HepG2 (cell line): ENCODE measurements at regions not wholly inside any gene's neighbourhood (a gene's known extent, or its start where the extent isn't known, plus 50 kb on each side); places are given as distances from the start of the nearest gene placed in this dataset.
A peak's percentile ranks its signal among the peaks of the same experiment; 100 is the strongest.

Source experiments
- ATAC-seq: fragments of 200-7000 bp; cut with Tn5 transposase; 3 replicates; pipeline ENCODE4 v1.9.1; 2020; ENCODE audit warnings: mild to moderate bottlenecking, moderate library complexity
- BruUV-seq: library from RNA; stranded (reverse); fragments of 400-500 nt; replicated peaks from 2 replicates; lab custom pipeline; 2021; lab: Mats Ljungman, UMichigan
- CTCF ChIA-PET: fragments of 300-600 bp; formaldehyde crosslinking; extraction: SDS; loops from one replicate; lab custom pipeline; 2021; ENCODE audit warnings: low total read pairs, inconsistent platforms, low intra/inter-chr PET ratio; lab: Yijun Ruan, JAX
- POLR2A ChIA-PET: fragments of 350-600 bp; sonication (Branson Sonifier 250); formaldehyde crosslinking; loops from one replicate; lab custom pipeline; 2020; ENCODE audit warnings: antibody characterized with exemption, inconsistent platforms; lab: Yijun Ruan, JAX
- DNase-seq: peaks from one replicate; pipeline ENCODE4 v3.0.0-alpha.2; 2015; ENCODE audit warnings: low spot score
- FAIRE-seq: peaks from 3 replicates; lab custom pipeline; 2011; peaks lifted over from hg19 to GRCh38; lab: Jason Lieb, UNC
- H2AFZ ChIP-seq: one replicate; pipeline ENCODE4 v1.6.1; 2011; ENCODE audit warnings: low read length, inconsistent platforms
- H3K27ac ChIP-seq: fragments of 300-600 bp; 3 replicates; pipeline ENCODE4 v1.8.0; 2011; ENCODE audit warnings: mixed run types, mild to moderate bottlenecking, mixed read lengths, low read length, inconsistent platforms; ENCODE audit not compliant: insufficient read depth; ENCODE audit errors: extremely low read length
- H3K27me3 ChIP-seq, 2 experiments: fragments of 200-600 bp in 1 of 2; 2 replicates in 1 of 2; 3 replicates in 1 of 2; pipeline versions ENCODE4 v1.6.0 to v1.8.0; 2011; ENCODE audit warnings: low read length in 2 of 2, mild to moderate bottlenecking in 2 of 2, moderate library complexity in 2 of 2, inconsistent platforms in 1 of 2; ENCODE audit not compliant: insufficient read depth in 2 of 2, control insufficient read depth in 1 of 2
- H3K36me3 ChIP-seq, 2 experiments: fragments of 200-600 bp in 1 of 2; replicated peaks in 1 of 2; 2 replicates in 1 of 2; 3 replicates in 1 of 2; pipeline versions ENCODE4 v1.5.1 to v1.8.0; 2011; ENCODE audit warnings: low read length in 2 of 2, inconsistent platforms in 1 of 2; ENCODE audit not compliant: insufficient read depth in 2 of 2, control insufficient read depth in 1 of 2
- H3K4me1 ChIP-seq: 2 replicates; pipeline ENCODE4 v1.5.1; 2012; ENCODE audit warnings: low read length, inconsistent platforms; ENCODE audit not compliant: insufficient read depth
- H3K4me2 ChIP-seq: 2 replicates; pipeline ENCODE4 v1.6.0; 2011; ENCODE audit warnings: low read depth, low read length, inconsistent platforms
- H3K4me3 ChIP-seq, 3 experiments: fragments of 200-600 bp in 1 of 3; sonication (generic), shearing (Covaris generic) in 1 of 3; replicated peaks in 1 of 3; 2 replicates each; pipeline ENCODE4 v1.5.1; 2011 to 2016; ENCODE audit warnings: low read length in 3 of 3, inconsistent platforms in 2 of 3, low read depth in 2 of 3, mild to moderate bottlenecking in 2 of 3, control low read depth in 1 of 3, mixed read lengths in 1 of 3; ENCODE audit not compliant: insufficient read depth in 1 of 3
- H3K79me2 ChIP-seq: one replicate; pipeline ENCODE4 v1.6.1; 2011; ENCODE audit warnings: low read length, inconsistent platforms; ENCODE audit not compliant: insufficient read depth
- H3K9ac ChIP-seq: 2 replicates; pipeline ENCODE4 v1.6.0; 2011; ENCODE audit warnings: mild to moderate bottlenecking, low read depth, low read length, inconsistent platforms; ENCODE audit not compliant: insufficient read depth
- H3K9me3 ChIP-seq: 2 replicates; pipeline ENCODE4 v1.5.1; 2012; ENCODE audit warnings: mild to moderate bottlenecking, low read length
- H4K20me1 ChIP-seq: 2 replicates; pipeline ENCODE4 v1.6.0; 2011; ENCODE audit warnings: inconsistent platforms, mild to moderate bottlenecking, low read length, moderate library complexity; ENCODE audit not compliant: insufficient read depth
- FOXO1 ChIP-seq: sonication (generic); formaldehyde crosslinking; IDR thresholded peaks from 2 replicates; pipeline ENCODE4 v1.4.0; 2020; ENCODE audit warnings: missing genetic modification reagents
- GTF2F1 ChIP-seq: fragments of 150-350 bp; IDR thresholded peaks from 2 replicates; pipeline ENCODE4 v1.6.1; 2014; ENCODE audit warnings: low read length
- SP140L ChIP-seq: sonication (generic); formaldehyde crosslinking; IDR thresholded peaks from 2 replicates; pipeline ENCODE4 v1.4.0; 2020; ENCODE audit warnings: missing genetic modification reagents, borderline replicate concordance
- STAG1 ChIP-seq: sonication (generic); formaldehyde crosslinking; IDR thresholded peaks from 2 replicates; pipeline ENCODE4 v1.4.0; 2020; ENCODE audit warnings: missing genetic modification reagents
- ZFAT ChIP-seq: sonication (generic); formaldehyde crosslinking; conservative IDR thresholded peaks from 2 replicates; pipeline ENCODE4 v1.8.1; 2023; ENCODE audit warnings: missing genetic modification reagents, inconsistent platforms
- ZNF138 ChIP-seq: sonication (generic); formaldehyde crosslinking; IDR thresholded peaks from 2 replicates; pipeline ENCODE4 v1.5.0; 2020; ENCODE audit warnings: mild to moderate bottlenecking, low read depth, missing genetic modification reagents
- ZNF224 ChIP-seq: sonication (generic); formaldehyde crosslinking; IDR thresholded peaks from 2 replicates; pipeline ENCODE4 v1.5.0; 2020; ENCODE audit warnings: mild to moderate bottlenecking, missing genetic modification reagents
- ZNF605 ChIP-seq: sonication (generic); formaldehyde crosslinking; IDR thresholded peaks from 2 replicates; pipeline ENCODE4 v1.8.0; 2022; ENCODE audit warnings: mild to moderate bottlenecking, missing genetic modification reagents
- WGBS: methylation state at CpG from one replicate; pipeline ENCODE4 v1.1.6; 2017; ENCODE audit warnings: low lambda C conversion rate; 5-methylcytosine and 5-hydroxymethylcytosine counted together
- in situ Hi-C: cut with HindIII; loops from 2 replicates; pipeline ENCODE4 v1.10.0; 2017; ENCODE audit warnings: low pct_unique_long_range_greater_than_20kb; ENCODE audit not compliant: extremely low pct_ligation_motif_present
- intact Hi-C: fragments of 100-400 bp; cut with micrococcal nuclease; formaldehyde crosslinking; loops from one replicate; pipeline ENCODE4 v1.10.0; 2022; ENCODE audit not compliant: unreplicated experiment
- TF ChIP-seq, protein P1 (sequence below): sonication (generic); formaldehyde crosslinking; IDR thresholded peaks from 2 replicates; pipeline ENCODE4 v1.5.0; 2020; ENCODE audit warnings: mild to moderate bottlenecking, missing genetic modification reagents, moderate library complexity
- TF ChIP-seq, protein P2 (sequence below): sonication (generic); formaldehyde crosslinking; IDR thresholded peaks from 2 replicates; pipeline ENCODE4 v1.5.0; 2020; ENCODE audit warnings: mild to moderate bottlenecking, missing genetic modification reagents

DNA sequence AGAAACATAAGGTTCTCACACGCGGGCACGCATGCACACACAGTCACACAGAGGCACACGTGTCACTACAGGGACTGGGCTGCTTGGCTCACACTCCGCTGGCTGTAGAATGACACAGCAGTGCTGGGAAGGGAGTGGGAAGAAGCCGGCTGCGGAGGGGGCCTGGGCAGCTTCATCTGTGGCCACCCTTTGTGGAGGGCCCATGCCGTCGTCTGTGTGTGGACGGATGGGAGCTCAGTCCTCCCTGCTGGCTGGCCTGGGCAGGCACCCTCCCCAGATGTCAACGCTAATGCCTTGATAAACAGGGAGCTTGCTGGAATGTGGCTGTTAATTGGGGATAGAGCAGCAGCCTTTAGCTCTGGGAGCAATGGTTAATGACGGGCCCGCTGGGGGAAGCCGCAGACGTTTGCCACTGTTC is 621.1 kb downstream of the BCOR start (continued):
- TF ChIP-seq ZNF138 (CRISPR knock-in tag) (no peak), ZFAT (CRISPR knock-in tag) (no peak), GTF2F1 (no peak), ZNF605 (CRISPR knock-in tag) (no peak), FOXO1 (no peak)
- TF ChIP-seq, all 625 proteins: peak for 0

DNA sequence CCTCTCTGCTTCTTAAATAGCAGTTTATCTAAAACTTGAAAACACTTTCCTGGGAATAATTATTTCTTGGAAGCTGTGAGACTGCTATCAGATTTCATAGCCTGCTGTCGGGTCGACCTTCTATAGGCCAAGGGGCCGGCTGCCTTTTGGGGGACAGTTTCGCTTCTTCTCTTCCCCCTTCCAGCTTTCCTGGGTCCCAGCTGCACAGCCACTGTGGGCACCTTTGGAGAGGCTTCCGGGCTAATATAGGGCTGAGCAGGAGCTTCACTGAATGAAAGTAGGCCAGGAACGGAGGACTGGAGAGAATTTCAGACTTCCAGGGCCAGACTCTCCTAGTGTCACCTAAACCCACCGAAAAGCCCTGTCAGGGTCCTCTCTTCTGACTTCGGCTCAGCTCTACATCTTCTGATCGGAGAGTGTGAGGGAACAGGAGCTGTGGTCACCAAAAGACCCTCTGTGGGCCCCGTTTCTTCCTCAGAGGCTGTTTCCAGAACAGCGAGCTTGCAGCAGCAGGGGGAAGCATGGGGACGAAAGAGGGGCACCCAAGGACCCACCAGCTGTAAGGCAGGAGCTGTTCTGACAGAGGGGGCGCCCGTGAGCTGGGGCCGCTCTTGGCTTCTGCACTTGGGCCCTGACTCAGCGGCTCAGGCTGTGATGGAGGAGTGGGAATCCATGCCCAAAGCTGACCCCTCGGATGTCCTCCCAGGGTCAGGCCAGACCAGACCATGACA is 620.6 kb downstream of the BCOR start:
- WGBS = 77% methylated on average over 7 of the region's 17 CpGs
- Histone ChIP-seq H2AFZ (no peak overlapping the region), H3K36me3 (no peaks in the 10 kb centered on the region), H3K9ac (no peak overlapping the region), H3K79me2 (no peaks in the 10 kb centered on the region), H3K27ac (no peak overlapping the region), H3K9me3 (no peaks in the 10 kb centered on the region), H3K4me3 (no peak overlapping the region), H3K4me2 (no peak overlapping the region), H3K27me3 (no peaks in the 10 kb centered on the region), H3K4me1 (no peaks in the 10 kb centered on the region), H4K20me1 (no peaks in the 10 kb centered on the region)
- TF ChIP-seq, protein P1, sequence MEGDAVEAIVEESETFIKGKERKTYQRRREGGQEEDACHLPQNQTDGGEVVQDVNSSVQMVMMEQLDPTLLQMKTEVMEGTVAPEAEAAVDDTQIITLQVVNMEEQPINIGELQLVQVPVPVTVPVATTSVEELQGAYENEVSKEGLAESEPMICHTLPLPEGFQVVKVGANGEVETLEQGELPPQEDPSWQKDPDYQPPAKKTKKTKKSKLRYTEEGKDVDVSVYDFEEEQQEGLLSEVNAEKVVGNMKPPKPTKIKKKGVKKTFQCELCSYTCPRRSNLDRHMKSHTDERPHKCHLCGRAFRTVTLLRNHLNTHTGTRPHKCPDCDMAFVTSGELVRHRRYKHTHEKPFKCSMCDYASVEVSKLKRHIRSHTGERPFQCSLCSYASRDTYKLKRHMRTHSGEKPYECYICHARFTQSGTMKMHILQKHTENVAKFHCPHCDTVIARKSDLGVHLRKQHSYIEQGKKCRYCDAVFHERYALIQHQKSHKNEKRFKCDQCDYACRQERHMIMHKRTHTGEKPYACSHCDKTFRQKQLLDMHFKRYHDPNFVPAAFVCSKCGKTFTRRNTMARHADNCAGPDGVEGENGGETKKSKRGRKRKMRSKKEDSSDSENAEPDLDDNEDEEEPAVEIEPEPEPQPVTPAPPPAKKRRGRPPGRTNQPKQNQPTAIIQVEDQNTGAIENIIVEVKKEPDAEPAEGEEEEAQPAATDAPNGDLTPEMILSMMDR (CRISPR knock-in tag) = 0 out of 2 replicates have a peak, but pooled peaks have one; percentile 22
- TF ChIP-seq ZNF224 (no peak), STAG1 (CRISPR knock-in tag) (peak; percentile 14; the same call in 1 of the 2 replicates), SP140L (CRISPR knock-in tag) (no peak)
- TF ChIP-seq, protein P2, sequence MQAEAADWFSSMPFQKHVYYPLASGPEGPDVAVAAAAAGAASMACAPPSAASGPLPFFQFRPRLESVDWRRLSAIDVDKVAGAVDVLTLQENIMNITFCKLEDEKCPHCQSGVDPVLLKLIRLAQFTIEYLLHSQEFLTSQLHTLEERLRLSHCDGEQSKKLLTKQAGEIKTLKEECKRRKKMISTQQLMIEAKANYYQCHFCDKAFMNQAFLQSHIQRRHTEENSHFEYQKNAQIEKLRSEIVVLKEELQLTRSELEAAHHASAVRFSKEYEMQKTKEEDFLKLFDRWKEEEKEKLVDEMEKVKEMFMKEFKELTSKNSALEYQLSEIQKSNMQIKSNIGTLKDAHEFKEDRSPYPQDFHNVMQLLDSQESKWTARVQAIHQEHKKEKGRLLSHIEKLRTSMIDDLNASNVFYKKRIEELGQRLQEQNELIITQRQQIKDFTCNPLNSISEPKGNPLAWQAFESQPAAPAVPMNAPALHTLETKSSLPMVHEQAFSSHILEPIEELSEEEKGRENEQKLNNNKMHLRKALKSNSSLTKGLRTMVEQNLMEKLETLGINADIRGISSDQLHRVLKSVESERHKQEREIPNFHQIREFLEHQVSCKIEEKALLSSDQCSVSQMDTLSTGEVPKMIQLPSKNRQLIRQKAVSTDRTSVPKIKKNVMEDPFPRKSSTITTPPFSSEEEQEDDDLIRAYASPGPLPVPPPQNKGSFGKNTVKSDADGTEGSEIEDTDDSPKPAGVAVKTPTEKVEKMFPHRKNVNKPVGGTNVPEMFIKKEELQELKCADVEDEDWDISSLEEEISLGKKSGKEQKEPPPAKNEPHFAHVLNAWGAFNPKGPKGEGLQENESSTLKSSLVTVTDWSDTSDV (CRISPR knock-in tag) = no peak
- BruUV-seq = no TSS peak
- ChIA-PET CTCF (no interaction called here), POLR2A (no interaction called here)
- DNase-seq (no peak), ATAC-seq (peak; percentile 47; the same call in 2 of the 3 replicates), FAIRE-seq (no peak)
- in situ Hi-C loops (no loop called here), intact Hi-C loops (no loop called here)
